ENCODE measurements at regions not wholly inside any gene's neighbourhood (a gene's known extent, or its start where the extent isn't known, plus 50 kb on each side); places are given as distances from the start of the nearest gene placed in this dataset.

GRCh38 chr3:177726807-177727206 lies 529.5 kb upstream of the TBL1XR1 start:
- no peaks in the 10 kb centered on the region for H3K36me3 ChIP-seq
- peaks cover 8 to 41% of the 10 kb centered on the region in 2 donors for H3K4me1 ChIP-seq
- peak overlapping the region in 1 of 2 donors; percentile 74 for H3K27ac ChIP-seq
- no peak for TF ChIP-seq CTCF (IDR thresholded peaks at IDR 0.05)
- no peak for DNase-seq (ENCODE audit: low spot score in 2 of 2)
- no peak overlapping the region for H3K4me3 ChIP-seq
- H3K27me3 ChIP-seq, result no peaks in the 10 kb centered on the region
- H3K9me3 ChIP-seq, result no peaks in the 10 kb centered on the region
- intact Hi-C loops (cut with DNase I), result no loop called here

- DNase-seq (ENCODE audit: low spot score in 2 of 2), result no peak
- Histone ChIP-seq H3K4me1 (peaks cover 5 to 15% of the 10 kb centered on the region in 2 donors), H3K36me3 (no peaks in the 10 kb centered on the region), H3K4me3 (no peak overlapping the region), H3K27me3 (no peaks in the 10 kb centered on the region), H3K27ac (no peak overlapping the region), H3K9me3 (no peaks in the 10 kb centered on the region)
- intact Hi-C loops (cut with DNase I), result no loop called here
- no peak for TF ChIP-seq CTCF (IDR thresholded peaks at IDR 0.05)
Measured at GRCh38 chr3:177729956-177730681, 532.8 kb upstream of the TBL1XR1 start.

- no peaks in the 10 kb centered on the region for H3K9me3 ChIP-seq
- DNase-seq (ENCODE audit: low spot score in 2 of 2), result no peak
- intact Hi-C loops (cut with DNase I), result no loop called here
- H3K4me3 ChIP-seq, result no peak overlapping the region
- H3K4me1 ChIP-seq, result peaks cover 5 to 8% of the 10 kb centered on the region in 2 donors
- no peak for TF ChIP-seq CTCF (IDR thresholded peaks at IDR 0.05)
- H3K27me3 ChIP-seq, result no peaks in the 10 kb centered on the region
- H3K27ac ChIP-seq, result no peak overlapping the region
- no peaks in the 10 kb centered on the region for H3K36me3 ChIP-seq
Measured at GRCh38 chr3:177730814-177731213, 533.5 kb upstream of the TBL1XR1 start.

- Histone ChIP-seq H3K36me3 (no peaks in the 10 kb centered on the region), H3K9me3 (no peaks in the 10 kb centered on the region), H3K27ac (no peak overlapping the region), H3K27me3 (no peaks in the 10 kb centered on the region), H3K4me3 (no peak overlapping the region), H3K4me1 (peaks cover 5 to 7% of the 10 kb centered on the region in 2 donors)
- intact Hi-C loops (cut with DNase I), result no loop called here
- DNase-seq (ENCODE audit: low spot score in 2 of 2), result no peak
- no peak for TF ChIP-seq CTCF (IDR thresholded peaks at IDR 0.05)
Measured at GRCh38 chr3:177731644-177732268, 534.5 kb upstream of the TBL1XR1 start.

- H3K9me3 ChIP-seq, result no peaks in the 10 kb centered on the region
- H3K27me3 ChIP-seq, result no peaks in the 10 kb centered on the region
- no peak for TF ChIP-seq CTCF (IDR thresholded peaks at IDR 0.05)
- H3K36me3 ChIP-seq, result no peaks in the 10 kb centered on the region
- H3K4me3 ChIP-seq, result no peak overlapping the region
- H3K27ac ChIP-seq, result no peak overlapping the region
- H3K4me1 ChIP-seq, result peaks cover 5 to 7% of the 10 kb centered on the region in 2 donors
- no peak for DNase-seq (ENCODE audit: low spot score in 2 of 2)
- intact Hi-C loops (cut with DNase I), result no loop called here
Measured at GRCh38 chr3:177733233-177733632, 536.0 kb upstream of the TBL1XR1 start.

Measured in ascending aorta (tissue), 2 donors.